Neural progenitor cell (in vitro differentiated cells): ENCODE measurements at regions not wholly inside any gene's neighbourhood (a gene's known extent, or its start where the extent isn't known, plus 50 kb on each side); places are given as distances from the start of the nearest gene placed in this dataset.

Experiments used
- CTCF ChIP-seq: fragments of 200-600 bp; sonication (generic); IDR thresholded peaks from 2 replicates; pipeline ENCODE4 v1.5.1; 2017; ENCODE audit warnings: antibody characterized with exemption, mild to moderate bottlenecking
- EZH2 ChIP-seq: fragments of 200-600 bp; sonication (generic); IDR thresholded peaks from 2 replicates; pipeline ENCODE4 v1.6.1; 2017; ENCODE audit warnings: antibody characterized with exemption, mild to moderate bottlenecking, moderate library complexity

- TF ChIP-seq EZH2 (no peak), CTCF (no peak)
Measured at GRCh38 chr7:140267381-140268226, 90.8 kb upstream of the KDM7A start.
